Peyer's patch (tissue), 4 donors: ENCODE measurements at regions not wholly inside any gene's neighbourhood (a gene's known extent, or its start where the extent isn't known, plus 50 kb on each side); places are given as distances from the start of the nearest gene placed in this dataset.

ENCODE experiments used
- POLR2A ChIP-seq, 2 donors: fragments of 450-650 bp; IDR thresholded peaks; one replicate each; pipeline ENCODE4 v1.5.1; 2017; ENCODE audit warnings: antibody characterized with exemption in 2 of 2, mild to moderate bottlenecking in 2 of 2, moderate library complexity in 2 of 2
- TF ChIP-seq, protein P1 (sequence below), 6 experiments: fragments of 450-650 bp in 4 of 6; fragments of 200-600 bp in 2 of 6; sonication (generic) in 1 of 6; IDR thresholded peaks; one replicate each; pipeline ENCODE4 v1.5.1; 2017 to 2019; ENCODE audit warnings: antibody characterized with exemption in 6 of 6, mild to moderate bottlenecking in 3 of 6, moderate library complexity in 1 of 6

- TF ChIP-seq, protein P1, sequence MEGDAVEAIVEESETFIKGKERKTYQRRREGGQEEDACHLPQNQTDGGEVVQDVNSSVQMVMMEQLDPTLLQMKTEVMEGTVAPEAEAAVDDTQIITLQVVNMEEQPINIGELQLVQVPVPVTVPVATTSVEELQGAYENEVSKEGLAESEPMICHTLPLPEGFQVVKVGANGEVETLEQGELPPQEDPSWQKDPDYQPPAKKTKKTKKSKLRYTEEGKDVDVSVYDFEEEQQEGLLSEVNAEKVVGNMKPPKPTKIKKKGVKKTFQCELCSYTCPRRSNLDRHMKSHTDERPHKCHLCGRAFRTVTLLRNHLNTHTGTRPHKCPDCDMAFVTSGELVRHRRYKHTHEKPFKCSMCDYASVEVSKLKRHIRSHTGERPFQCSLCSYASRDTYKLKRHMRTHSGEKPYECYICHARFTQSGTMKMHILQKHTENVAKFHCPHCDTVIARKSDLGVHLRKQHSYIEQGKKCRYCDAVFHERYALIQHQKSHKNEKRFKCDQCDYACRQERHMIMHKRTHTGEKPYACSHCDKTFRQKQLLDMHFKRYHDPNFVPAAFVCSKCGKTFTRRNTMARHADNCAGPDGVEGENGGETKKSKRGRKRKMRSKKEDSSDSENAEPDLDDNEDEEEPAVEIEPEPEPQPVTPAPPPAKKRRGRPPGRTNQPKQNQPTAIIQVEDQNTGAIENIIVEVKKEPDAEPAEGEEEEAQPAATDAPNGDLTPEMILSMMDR (IDR thresholded peaks at IDR 0.05): no peak
- no peak for TF ChIP-seq POLR2A (IDR thresholded peaks at IDR 0.05)
Observed at GRCh38 chr3:158909870-158910269, 108.0 kb downstream of the MFSD1 start.
